Prostate gland (tissue), 2 donors: ENCODE measurements at regions not wholly inside any gene's neighbourhood (a gene's known extent, or its start where the extent isn't known, plus 50 kb on each side); places are given as distances from the start of the nearest gene placed in this dataset.

Experiments
- CTCF ChIP-seq, 4 experiments: fragments of 200-600 bp in 2 of 4; fragments of 450-650 bp in 2 of 4; sonication (generic) in 2 of 4; IDR thresholded peaks; 1 replicate in 3 of 4; 2 replicates in 1 of 4; pipeline ENCODE4 v1.5.1; 2016 to 2019; ENCODE audit warnings: antibody characterized with exemption in 4 of 4, mild to moderate bottlenecking in 2 of 4, moderate library complexity in 2 of 4
- POLR2A ChIP-seq: fragments of 450-650 bp; IDR thresholded peaks from one replicate; pipeline ENCODE4 v1.6.1; 2016; ENCODE audit warnings: antibody characterized with exemption, mild to moderate bottlenecking

GRCh38 chr13:47548294-47548840 lies 452.7 kb downstream of the SUCLA2 start:
- TF ChIP-seq CTCF (IDR thresholded peaks at IDR 0.05) (no peak), POLR2A (no peak)
